ENCODE measurements at regions not wholly inside any gene's neighbourhood (a gene's known extent, or its start where the extent isn't known, plus 50 kb on each side); places are given as distances from the start of the nearest gene placed in this dataset.
"Not testable (repeated sequence)": the region's sequence is repeated elsewhere in the genome, so short reads cannot be mapped to it uniquely, and the experiment has no call there.

- no peak for DNase-seq (ENCODE audit: low read depth in 2 of 2, low spot score in 1 of 2)
Observed at GRCh38 chr14:56027421-56027820, 90.8 kb upstream of the PELI2 start.

- no peak for DNase-seq (ENCODE audit: low read depth in 2 of 2, low spot score in 1 of 2)
Observed at GRCh38 chr14:56027916-56028712, 90.1 kb upstream of the PELI2 start.

GRCh38 chr14:56036353-56036752, 81.9 kb upstream of the PELI2 start:
- no peak for DNase-seq (ENCODE audit: low read depth in 2 of 2, low spot score in 1 of 2)

DNA sequence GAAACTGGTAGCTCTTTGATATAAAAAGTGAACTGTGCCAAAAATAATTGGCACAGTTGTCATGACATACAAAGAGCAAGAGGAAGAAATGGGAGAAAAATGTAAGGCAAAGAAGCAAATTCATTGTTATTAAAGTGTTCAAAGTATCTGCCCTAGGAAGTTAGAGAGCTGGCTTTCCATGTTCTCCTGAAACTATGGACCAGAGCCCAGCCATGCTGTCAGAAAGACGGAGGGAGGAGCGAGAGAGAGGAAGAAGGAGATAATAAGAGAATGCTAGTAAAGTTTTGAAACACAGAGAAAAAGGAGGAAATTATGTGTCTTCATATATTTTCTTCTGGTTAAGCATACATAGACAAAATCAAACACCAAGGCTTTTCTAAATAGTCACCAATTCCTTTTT, 78.1 kb upstream of the PELI2 start:
- no peak for DNase-seq (ENCODE audit: low read depth in 2 of 2, low spot score in 1 of 2)

DNA sequence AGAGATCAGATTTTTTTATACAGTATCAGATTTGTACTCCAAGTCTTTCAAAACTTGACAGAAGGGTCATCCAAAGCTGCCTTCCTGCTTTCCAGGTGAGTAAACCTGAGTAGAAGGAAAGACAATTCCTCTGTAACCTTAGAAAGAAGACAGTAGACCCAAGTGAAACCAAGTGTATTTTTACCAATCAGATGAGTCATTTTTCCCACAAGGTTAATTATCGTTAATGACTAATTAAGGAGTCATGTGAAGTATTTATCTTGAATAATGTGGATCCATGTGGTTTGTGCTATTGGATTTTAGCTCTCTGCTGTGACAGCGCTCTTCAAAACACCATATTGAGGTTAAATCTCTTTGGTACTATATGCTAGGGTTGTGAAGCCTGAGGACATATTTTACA, 74.0 kb upstream of the PELI2 start:
- no peak for DNase-seq (ENCODE audit: low read depth in 2 of 2, low spot score in 1 of 2)

DNA sequence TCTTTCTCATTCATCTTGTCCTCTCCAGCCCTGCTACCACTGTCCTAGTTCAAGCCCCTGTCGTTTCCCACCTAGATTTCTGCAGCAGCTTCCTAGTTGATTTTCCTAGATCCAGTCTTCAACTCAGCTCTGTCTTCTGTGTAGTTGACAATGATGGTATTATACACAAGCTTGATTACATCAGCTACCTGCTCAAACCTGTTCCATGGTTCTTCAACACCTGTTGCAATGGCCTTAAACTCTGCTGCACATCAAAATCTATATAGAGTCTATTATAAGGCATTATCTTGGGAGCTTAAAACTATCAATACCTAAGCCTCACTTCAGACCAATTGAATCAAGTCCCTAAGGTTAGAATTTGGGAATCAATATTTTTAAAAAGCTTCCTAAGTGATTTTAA, 71.7 kb upstream of the PELI2 start:
- DNase-seq (ENCODE audit: low read depth in 2 of 2, low spot score in 1 of 2): no peak

DNA sequence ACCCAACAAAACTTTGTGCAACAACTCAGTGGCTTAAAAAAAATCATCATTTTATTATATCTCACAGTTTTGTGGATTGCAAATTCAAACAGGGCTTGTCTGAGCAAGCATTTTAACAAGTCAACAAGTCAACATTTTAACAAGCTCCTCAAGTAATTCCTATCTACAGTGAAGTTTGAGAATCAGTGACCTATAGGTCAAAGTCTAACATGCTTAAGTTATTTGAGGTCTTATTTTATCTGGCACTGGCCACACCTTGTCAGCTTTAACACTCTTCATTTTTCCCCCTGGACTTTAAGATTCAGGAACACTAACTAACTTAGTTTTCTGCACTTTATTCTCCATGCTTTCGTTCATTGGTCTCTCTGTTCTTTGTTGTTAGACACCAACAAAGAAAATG, 71.2 kb upstream of the PELI2 start:
- DNase-seq (ENCODE audit: low read depth in 2 of 2, low spot score in 1 of 2): no peak

DNA sequence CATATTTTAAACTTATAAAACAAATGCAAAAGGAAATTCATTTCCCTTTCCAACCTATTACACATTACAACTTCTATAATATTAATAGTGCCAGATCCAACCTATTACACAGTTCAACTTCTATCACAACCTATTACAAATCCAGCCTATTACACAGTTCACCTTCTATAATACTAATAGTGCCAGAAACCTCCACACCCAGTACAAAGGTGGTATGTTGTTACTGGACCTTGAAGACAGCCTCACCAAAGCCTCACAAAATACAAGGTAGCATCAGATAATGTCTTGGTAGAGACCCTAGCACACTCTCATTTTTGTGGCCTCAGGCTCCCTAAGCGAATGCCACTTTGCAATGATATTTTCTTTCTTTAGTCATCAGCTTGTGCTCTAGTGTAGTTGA, 68.7 kb upstream of the PELI2 start:
- no peak for DNase-seq (ENCODE audit: low read depth in 2 of 2, low spot score in 1 of 2)

GRCh38 chr14:56055511-56055910, 62.7 kb upstream of the PELI2 start:
- DNase-seq (ENCODE audit: low read depth in 2 of 2, low spot score in 1 of 2): no peak

DNA sequence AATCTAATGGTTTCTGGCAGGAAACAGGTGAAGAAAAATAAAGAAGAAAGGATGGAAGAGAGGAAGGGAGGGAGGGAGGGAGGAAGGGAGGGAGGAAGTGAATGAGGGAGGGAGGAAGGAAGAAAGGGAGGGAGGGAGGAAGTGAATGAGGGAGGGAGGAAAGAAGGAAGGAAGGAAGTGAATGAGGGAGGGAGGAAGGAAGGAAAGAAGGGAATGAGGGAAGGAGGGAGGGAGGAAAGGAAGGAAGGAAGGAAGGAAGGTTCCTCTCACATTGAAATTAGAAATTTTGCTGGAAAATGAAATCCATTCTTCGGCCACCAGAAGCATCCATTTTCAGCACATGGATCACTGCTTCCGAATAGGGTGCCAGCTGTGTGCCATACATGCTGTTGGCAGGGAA, 62.2 kb upstream of the PELI2 start:
- DNase-seq (ENCODE audit: low read depth in 2 of 2, low spot score in 1 of 2): no peak

- DNase-seq (ENCODE audit: low read depth in 2 of 2, low spot score in 1 of 2): no peak
Observed at GRCh38 chr14:56057071-56057741, 61.0 kb upstream of the PELI2 start.

DNA sequence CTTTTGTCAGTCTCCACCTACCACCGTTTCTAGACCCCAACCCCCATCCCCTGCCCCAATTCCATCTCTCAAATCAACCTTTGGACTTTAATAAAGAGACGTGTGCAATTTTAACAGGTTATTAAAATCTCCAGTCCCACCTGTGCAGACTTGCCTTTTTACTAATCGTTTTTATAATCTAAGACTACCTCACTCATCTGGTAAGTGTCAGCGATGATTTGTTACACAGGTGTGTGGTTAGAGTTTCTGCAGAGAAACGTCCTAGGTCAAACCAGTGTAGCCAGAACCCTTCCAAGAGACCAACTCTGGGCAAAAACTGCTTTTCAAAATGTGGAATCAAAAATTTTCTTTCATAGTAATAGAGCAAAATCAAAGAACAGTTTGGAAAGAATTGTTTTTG, 60.4 kb upstream of the PELI2 start:
- no peak for DNase-seq (ENCODE audit: low read depth in 2 of 2, low spot score in 1 of 2)

GRCh38 chr14:56059054-56059453, 59.2 kb upstream of the PELI2 start:
- no peak for DNase-seq (ENCODE audit: low read depth in 2 of 2, low spot score in 1 of 2)

DNA sequence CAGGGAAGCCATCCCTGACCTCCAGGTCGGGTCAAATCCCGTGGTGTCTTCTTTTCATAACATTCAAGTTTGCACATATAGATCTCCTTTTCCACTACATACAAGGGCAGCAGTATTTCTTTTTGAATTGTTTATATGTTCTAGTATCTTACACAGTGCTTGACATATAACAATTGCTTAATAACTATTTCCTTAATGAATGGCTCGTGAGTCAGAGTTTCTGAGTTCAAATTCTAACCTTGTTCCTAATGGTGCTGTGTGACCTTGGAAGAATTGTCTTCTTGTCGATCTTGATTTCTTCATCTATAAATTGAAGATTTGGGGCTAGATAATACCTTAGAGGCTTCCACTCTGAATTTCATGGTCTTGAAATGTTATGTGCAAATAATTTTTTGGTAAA, 57.2 kb upstream of the PELI2 start:
- DNase-seq (ENCODE audit: low read depth in 2 of 2, low spot score in 1 of 2): no peak

DNA sequence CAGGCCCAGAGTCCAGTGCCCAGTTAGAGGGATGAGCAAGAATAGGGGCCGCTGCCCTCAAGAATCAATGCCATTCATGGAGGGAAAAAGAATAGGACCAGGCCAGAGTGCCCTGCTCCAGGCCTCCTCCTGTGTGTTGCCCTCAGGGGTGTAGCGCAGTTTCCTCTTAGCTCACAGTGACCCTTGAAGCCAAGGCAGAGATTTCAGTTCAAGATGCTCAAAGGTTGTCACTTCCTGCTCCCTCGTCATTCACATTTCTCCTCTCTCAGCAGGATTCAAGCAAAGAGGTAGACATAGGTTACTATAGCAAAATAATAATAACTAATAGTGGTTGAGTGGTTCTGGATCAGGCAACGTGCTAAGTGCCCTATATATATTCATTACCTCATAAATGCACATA, 55.1 kb upstream of the PELI2 start:
- DNase-seq (ENCODE audit: low read depth in 2 of 2, low spot score in 1 of 2): no peak

DNA sequence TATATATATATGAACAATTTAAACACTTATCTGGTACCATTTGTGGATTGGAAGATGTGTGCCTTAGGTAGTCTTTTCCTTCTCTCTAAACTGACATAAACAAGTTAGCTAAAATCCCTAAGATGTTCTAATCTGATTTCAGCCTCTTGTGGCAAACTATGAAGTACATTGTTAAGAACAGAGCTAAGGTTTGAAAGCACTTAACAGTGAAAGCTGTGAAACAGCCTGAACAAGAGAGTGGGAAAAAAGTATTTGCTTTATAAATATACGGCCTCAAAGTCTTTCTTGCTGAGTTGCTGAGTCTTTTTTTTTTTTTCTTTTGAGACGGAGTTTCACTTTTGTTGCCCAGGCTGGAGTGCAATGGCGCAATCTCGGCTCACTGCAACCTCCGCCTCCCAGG, 53.7 kb upstream of the PELI2 start:
- DNase-seq (ENCODE audit: low read depth in 2 of 2, low spot score in 1 of 2): no peak

DNA sequence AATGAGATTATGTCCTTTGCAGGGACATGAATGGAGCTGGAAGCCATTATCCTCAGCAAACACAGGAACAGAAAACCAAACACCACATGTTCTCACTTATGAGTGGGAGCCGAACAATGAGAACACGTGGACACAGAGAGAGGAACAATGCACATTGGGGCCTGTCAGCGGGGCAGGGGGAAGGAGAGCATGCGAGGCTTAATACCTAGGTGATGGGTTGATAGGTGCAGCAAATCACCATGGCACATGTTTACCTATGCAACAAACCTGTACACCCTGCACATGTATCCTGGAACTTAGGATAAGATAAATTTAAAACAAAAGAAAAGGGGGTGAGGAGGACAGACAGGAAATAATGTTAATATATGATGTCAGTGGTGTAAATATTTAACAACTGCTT, 53.0 kb upstream of the PELI2 start:
- DNase-seq (ENCODE audit: low read depth in 2 of 2, low spot score in 1 of 2): not testable (repeated sequence)

GRCh38 chr14:56065621-56066290, 52.5 kb upstream of the PELI2 start:
- no peak for DNase-seq (ENCODE audit: low read depth in 2 of 2, low spot score in 1 of 2)

Measured in stimulated activated CD8-positive, alpha-beta memory T cell treated with anti-CD3 and anti-CD28 coated beads, Interleukin-4, amount 100 ng/mL, for 4 hours (primary cell).